ENCODE measurements at regions not wholly inside any gene's neighbourhood (a gene's known extent, or its start where the extent isn't known, plus 50 kb on each side); places are given as distances from the start of the nearest gene placed in this dataset.

GRCh38 chr9:107983181-107983603, 493.6 kb upstream of the KLF4 start:
- TF ChIP-seq CTCF (IDR thresholded peaks at IDR 0.05; ENCODE audit: poor library complexity) (no peak), EZH2 (IDR thresholded peaks at IDR 0.05; ENCODE audit: borderline replicate concordance) (no peak), EZH2phosphoT487 (IDR thresholded peaks at IDR 0.05; ENCODE audit: low read depth, severe bottlenecking, unreplicated experiment) (no peak)
